Fibroblast of lung (primary cell): ENCODE measurements at regions not wholly inside any gene's neighbourhood (a gene's known extent, or its start where the extent isn't known, plus 50 kb on each side); places are given as distances from the start of the nearest gene placed in this dataset.

ENCODE experiments used
- EZH2 ChIP-seq: IDR thresholded peaks from 2 replicates; pipeline ENCODE4 v1.5.1; 2012; ENCODE audit warnings: low read length, control low read depth, mild to moderate bottlenecking; ENCODE audit errors: missing control alignments
- TF ChIP-seq, protein P1 (sequence below), 2 donors: IDR thresholded peaks in 1 of 2; conservative IDR thresholded peaks in 1 of 2; 1 replicate in 1 of 2; 2 replicates in 1 of 2; pipeline ENCODE4 v1.5.1; 2011 to 2012; ENCODE audit warnings: low read length in 2 of 2, control low read depth in 1 of 2, inconsistent platforms in 1 of 2, low read depth in 1 of 2, mild to moderate bottlenecking in 1 of 2

DNA sequence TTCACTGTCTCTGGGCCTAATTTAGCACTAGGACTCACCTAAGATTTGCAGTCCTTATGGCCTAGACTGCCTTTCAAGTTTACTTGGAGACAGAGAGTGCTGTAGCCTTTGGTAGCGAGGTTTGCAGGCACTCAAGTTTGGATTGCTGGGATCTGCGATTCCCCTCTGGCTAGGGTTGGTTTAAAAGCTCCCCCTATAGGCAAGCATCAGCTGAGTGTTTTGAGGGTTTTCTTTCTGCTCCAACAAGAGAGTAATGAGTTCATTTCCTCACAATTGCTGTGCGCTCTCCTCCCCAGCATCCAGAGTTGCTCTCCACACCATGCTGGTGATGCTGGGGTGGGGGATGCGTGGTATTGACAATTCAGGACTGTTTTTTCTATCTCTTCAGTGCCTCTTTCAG is 206.9 kb downstream of the GLUD2 start:
- TF ChIP-seq, protein P1, sequence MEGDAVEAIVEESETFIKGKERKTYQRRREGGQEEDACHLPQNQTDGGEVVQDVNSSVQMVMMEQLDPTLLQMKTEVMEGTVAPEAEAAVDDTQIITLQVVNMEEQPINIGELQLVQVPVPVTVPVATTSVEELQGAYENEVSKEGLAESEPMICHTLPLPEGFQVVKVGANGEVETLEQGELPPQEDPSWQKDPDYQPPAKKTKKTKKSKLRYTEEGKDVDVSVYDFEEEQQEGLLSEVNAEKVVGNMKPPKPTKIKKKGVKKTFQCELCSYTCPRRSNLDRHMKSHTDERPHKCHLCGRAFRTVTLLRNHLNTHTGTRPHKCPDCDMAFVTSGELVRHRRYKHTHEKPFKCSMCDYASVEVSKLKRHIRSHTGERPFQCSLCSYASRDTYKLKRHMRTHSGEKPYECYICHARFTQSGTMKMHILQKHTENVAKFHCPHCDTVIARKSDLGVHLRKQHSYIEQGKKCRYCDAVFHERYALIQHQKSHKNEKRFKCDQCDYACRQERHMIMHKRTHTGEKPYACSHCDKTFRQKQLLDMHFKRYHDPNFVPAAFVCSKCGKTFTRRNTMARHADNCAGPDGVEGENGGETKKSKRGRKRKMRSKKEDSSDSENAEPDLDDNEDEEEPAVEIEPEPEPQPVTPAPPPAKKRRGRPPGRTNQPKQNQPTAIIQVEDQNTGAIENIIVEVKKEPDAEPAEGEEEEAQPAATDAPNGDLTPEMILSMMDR (conservative IDR thresholded peaks at IDR 0.05 in 1 of 2, IDR thresholded peaks at IDR 0.05 in 1 of 2; ENCODE audit: low read depth in 1 of 2, low read length in 2 of 2) = no peak
- no peak for TF ChIP-seq EZH2
